ENCODE measurements at regions not wholly inside any gene's neighbourhood (a gene's known extent, or its start where the extent isn't known, plus 50 kb on each side); places are given as distances from the start of the nearest gene placed in this dataset.

GRCh38 chr13:88103824-88104223, 432.7 kb downstream of the SLITRK5 start:
- no peak for DNase-seq

- DNase-seq: no peak
Observed at GRCh38 chr13:88104576-88104975, 433.4 kb downstream of the SLITRK5 start.

DNA sequence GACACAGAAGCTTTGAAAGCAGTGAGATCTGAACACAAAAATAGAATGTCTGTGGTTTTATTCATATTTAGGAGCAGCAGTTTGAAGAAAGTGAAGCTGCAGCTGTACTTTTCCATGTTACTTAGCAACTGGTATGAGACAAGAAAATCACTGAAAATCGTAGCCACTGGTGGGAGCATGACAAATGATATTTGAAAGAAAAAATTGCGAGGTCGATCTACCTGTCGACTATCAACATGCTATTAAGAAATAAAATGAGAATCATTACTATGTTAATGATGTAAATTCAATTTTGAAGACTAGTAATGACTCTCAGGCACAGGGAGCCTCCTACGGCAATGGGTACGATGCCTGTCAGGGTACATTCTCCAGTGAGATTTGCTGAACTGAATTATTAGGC, 436.4 kb downstream of the SLITRK5 start:
- DNase-seq: no peak

GRCh38 chr13:88112526-88112925, 441.4 kb downstream of the SLITRK5 start:
- DNase-seq: no peak

DNA sequence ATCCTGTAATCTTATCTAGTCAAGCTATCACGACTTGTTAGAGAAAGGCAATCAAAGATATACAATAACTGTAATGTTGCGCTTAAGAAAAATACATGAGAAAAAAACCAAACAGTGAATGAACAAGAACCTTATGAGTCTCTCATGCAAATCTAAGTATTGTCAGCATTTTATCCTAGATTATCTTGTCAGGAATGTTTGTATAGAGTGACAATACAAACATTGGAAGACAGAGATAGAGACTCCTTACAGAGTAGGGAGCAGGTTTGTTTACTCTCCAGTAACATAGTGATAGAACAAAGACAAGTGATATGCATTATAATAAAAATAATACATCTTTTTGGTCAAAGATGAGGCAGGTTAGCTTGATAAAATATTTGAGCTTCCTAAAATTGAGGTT, 444.8 kb downstream of the SLITRK5 start:
- DNase-seq: no peak

DNA sequence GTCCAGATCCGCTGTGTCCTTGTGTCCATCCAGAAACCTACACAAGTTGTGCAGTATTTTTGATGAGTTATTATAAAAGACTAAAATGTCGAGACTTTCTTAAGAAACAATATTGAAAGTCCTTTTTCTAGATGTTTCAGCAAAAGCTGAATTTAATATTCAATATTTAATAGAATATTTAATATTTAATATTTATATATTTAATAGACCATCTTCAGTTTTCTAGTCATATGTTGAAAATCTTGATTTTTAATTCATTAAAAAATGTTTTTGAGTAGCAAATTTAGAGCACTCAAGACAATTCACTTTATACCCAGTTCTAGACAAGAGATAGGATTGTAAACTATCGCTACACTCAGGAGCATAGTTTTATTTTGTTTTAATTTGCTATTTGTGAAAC, 447.8 kb downstream of the SLITRK5 start:
- DNase-seq: no peak

GRCh38 chr13:88124142-88124541, 453.0 kb downstream of the SLITRK5 start:
- DNase-seq: no peak

- no peak for DNase-seq
Observed at GRCh38 chr13:88125055-88125454, 453.9 kb downstream of the SLITRK5 start.

- DNase-seq: no peak
Observed at GRCh38 chr13:88136098-88136790, 465.1 kb downstream of the SLITRK5 start.

DNA sequence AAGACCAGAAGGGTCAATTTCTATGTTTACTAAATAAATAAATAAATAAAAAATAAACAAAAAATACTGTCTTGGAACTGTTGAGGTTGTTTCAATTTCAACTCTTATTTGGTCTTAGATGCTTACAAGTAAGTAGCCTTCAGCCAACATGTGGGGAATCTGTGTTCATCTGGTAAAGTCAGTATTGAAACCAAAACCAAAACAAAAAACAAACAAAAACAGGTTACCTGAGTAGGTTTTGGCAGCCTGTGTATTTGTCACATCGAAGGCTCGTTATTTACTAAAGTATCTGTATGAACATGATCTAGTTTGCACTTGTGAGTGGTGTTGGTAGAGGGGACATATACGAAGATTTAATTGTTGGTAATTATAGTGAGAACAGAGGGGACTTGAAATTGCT, 471.5 kb downstream of the SLITRK5 start:
- no peak for DNase-seq

- no peak for DNase-seq
Observed at GRCh38 chr13:88144580-88144979, 473.4 kb downstream of the SLITRK5 start.

GRCh38 chr13:88153353-88153752, 482.2 kb downstream of the SLITRK5 start:
- DNase-seq: no peak

DNA sequence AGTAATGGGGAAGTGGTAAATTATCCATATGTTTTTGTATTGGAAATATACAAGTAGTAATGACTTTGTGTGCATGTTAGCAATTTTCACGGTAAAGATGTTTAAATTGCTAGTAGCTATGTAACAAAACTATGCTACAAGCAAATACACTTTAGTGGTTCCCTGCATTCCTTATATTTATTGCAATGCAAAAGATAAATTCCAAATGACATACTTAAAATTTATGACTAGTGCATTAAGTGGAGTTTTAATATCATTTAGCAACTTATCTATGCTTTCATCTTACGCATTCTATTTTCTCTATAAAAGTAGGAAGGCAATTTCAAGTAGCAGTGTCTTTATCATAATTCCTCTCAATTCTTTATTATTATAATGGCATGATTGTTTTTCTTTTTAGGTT, 482.8 kb downstream of the SLITRK5 start:
- DNase-seq: no peak

- no peak for DNase-seq
Observed at GRCh38 chr13:88162076-88162702, 491.0 kb downstream of the SLITRK5 start.

DNA sequence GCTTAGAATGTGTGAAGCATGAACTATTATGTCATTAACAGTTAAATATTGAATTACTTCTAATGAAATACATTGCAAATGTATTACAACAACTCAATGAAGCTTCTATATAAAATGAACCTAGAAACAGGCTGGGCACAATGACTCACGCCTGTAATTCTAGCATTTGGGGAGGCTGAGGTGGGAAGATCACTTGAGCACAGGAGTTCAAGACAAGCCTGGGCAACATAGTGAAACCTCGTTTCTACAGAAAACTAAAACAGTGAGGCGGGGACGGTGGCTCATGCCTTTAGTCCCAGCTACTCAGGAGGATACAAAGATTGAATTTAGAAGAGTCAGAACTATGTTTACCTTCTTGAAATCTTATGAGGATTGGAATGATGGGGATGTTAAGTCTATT, 505.1 kb downstream of the SLITRK5 start:
- no peak for DNase-seq

- DNase-seq: no peak
Observed at GRCh38 chr13:88183440-88183839, 512.3 kb downstream of the SLITRK5 start.

DNA sequence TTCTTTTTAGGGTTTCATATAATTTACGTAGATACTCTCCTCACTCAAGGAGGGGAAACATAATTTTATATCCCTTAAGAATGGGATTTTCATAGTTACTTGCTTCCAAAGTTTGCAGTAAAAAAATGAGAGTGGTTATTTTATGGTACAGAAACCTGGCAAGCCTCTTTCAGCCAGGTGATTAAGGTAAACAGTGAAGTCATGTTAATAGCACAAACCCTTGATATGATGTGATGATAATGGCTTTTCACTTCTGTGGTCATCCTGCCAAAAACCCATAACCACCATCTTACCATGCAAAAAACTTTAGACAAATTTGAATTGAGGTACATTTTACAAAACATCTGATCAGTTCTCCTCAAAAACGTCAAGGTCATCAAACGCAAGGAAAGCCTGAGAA, 517.8 kb downstream of the SLITRK5 start:
- DNase-seq: no peak

DNA sequence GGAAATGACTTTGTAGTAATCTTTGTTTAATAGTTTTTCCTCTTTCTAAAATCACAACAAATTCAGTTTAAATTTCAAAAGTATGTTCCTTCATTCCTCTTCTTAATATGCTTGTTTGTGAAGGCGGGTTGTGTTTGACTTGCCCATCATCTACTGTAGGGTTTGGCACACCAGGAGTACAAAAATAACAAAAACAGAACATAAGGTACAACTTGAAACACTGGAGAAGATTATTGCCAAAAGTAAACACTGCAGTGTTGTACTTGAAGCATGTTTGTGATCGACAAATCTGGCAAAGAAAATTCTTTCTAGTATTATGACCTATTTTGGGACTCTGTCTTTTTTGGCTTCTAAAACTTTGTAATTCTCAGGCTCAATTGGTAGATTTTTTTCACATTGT, 518.6 kb downstream of the SLITRK5 start:
- DNase-seq: no peak

- DNase-seq: no peak
Observed at GRCh38 chr13:88196106-88196505, 524.9 kb downstream of the SLITRK5 start.

DNA sequence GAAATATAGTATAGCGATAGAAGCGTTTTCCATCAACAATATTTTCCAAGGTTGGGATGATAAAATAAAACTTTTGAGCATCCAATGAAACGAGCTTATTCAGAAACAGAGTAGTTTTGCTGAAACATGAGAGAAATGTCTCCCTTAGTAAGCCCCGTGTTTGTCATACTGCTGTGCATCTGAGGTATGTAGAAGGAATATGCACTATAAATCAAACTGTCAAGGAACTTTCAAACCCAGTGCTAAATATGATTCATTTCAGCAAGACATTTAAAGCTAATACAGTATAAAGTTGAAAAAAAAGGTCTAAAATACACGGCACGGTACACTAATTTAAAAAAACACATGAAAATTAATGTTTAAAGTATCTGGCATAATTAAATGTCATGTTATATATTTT, 546.2 kb downstream of the SLITRK5 start:
- DNase-seq: no peak

DNA sequence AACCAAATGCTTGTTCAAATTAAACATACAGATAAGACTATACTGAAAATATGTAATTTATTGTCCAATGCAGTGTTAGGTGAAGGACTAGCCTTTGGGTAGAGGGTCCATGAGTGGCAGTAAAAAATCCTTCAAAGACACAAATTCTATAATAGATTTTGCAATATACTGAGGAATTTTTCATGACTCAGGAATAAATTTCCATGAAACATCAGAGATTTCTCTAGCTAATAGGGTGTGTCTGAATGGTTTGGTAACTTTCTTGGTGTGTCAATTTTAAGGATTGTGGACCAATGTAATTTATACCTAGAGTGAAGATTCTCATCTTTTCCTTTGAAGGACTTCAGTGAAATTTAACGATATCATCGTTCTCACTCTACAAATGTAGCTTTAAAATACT, 546.7 kb downstream of the SLITRK5 start:
- no peak for DNase-seq

- no peak for DNase-seq
Observed at GRCh38 chr13:88223958-88224357, 552.8 kb downstream of the SLITRK5 start.

DNA sequence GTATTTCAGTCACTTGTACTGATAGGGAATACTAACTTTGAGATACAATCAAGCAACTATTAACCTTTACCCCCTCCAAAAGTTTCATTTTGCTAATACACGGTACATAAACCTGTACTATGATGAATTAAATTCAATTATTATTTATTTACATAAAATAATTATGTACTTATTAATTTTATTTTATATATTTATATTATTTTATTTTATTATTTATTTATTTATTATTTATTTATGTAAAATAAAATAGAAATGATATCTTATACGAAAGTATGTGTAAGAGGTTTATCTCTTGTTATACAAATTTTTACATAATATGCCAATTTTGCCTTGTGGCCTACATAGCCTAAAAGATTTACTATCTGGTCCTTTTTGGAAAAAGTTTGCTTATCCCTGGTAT, 564.3 kb downstream of the SLITRK5 start:
- no peak for DNase-seq

DNA sequence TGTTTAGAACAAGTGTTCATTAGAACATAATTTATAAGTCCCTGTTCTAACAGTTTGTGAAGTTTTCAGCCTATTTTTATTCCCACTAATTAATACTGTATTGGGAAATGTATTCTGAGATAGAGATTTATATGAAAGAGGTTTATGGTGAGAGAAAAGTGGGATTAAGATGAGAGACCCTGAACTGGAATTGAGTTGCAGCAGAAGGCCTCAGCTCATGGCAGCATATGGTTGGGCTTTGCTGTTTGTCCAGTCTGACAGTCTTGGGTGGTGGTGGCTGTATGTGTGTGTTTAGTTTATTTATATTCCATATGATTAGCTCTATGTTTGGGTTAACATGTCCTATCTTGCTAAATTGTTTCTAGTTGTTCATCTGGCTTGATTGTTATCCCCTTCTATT, 575.1 kb downstream of the SLITRK5 start:
- DNase-seq: no peak

DNA sequence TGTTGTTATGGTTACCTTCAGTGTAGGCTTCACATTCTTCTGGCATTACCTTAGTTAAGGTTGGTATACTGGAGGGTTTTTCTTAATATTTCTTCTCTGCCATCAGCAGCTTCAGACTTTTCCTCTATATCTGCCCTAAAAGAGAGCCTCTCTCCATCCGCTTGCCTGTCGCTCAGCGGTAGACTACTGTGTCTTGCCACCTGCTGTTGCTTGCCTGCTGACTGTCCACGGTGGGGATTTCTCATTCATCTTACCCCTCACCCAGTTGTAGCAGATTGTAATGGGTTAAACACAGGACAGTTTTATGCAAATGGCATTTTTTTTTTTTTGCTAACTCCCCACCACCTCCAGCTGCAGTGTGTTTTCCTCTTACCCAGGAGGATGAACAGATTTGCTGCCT, 577.2 kb downstream of the SLITRK5 start:
- no peak for DNase-seq
